ENCODE measurements at regions not wholly inside any gene's neighbourhood (a gene's known extent, or its start where the extent isn't known, plus 50 kb on each side); places are given as distances from the start of the nearest gene placed in this dataset.

DNA sequence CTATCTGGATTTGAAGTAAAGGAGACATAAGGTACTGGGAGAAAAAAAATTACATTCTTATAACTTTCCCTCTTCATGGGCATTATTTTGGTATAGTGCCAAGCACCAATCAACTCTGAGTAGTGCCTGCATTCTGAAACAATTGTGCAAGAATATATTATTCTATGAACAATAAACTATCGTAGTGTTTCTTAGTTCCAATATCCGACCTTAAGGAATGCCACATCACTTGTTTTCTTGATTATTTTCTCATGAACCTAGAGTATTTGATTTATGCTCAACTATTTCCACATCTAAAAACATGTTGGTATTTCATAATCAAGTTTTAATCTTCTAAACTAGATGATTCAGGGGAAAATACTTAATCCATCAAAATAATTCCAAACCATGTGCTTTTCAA, 294.4 kb upstream of the TBX18 start:
- H4K91ac ChIP-seq (ENCODE audit: insufficient read depth, low read depth, low read length) = no peak overlapping the region
- POLR2A ChIA-PET (ENCODE audit: unreplicated experiment) = no interaction called here
- CTCF ChIA-PET = no interaction called here
- H3K4ac ChIP-seq (ENCODE audit: low read depth, low read length) = no peak overlapping the region
- H3K56ac ChIP-seq (ENCODE audit: extremely low read depth, insufficient read depth, low read length) = no peak overlapping the region
- H2BK20ac ChIP-seq (ENCODE audit: low read depth, low read length) = no peak overlapping the region
- dilution Hi-C loops (cut with HindIII; ENCODE audit: low sequenced_read_pairs, unreplicated experiment) = no loop called here
- H2BK15ac ChIP-seq (ENCODE audit: low read depth, low read length) = no peak overlapping the region
- no peak for TF ChIP-seq FOS (IDR thresholded peaks at IDR 0.05; ENCODE audit: low read depth, low read length)
- TF ChIP-seq, protein P1, sequence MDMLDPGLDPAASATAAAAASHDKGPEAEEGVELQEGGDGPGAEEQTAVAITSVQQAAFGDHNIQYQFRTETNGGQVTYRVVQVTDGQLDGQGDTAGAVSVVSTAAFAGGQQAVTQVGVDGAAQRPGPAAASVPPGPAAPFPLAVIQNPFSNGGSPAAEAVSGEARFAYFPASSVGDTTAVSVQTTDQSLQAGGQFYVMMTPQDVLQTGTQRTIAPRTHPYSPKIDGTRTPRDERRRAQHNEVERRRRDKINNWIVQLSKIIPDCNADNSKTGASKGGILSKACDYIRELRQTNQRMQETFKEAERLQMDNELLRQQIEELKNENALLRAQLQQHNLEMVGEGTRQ (IDR thresholded peaks at IDR 0.05; ENCODE audit: low read depth, low read length) = no peak
- TF ChIP-seq MXI1 (IDR thresholded peaks at IDR 0.05; ENCODE audit: borderline replicate concordance, low read depth, low read length) = no peak
- no peak for TF ChIP-seq RFX5 (IDR thresholded peaks at IDR 0.05; ENCODE audit: low read depth, low read length)
- no peaks in the 10 kb centered on the region for H3K9me1 ChIP-seq (ENCODE audit: insufficient read depth, low read length)
- no peak overlapping the region for H2AK5ac ChIP-seq (ENCODE audit: low read depth, low read length)
- no peak overlapping the region for H2BK120ac ChIP-seq (ENCODE audit: low read depth, low read length)
- no peak overlapping the region for H2AFZ ChIP-seq (replicated peaks; ENCODE audit: low read length, poor library complexity)
- in situ Hi-C loops (cut with MboI; ENCODE audit: low sequenced_read_pairs) = no loop called here
- H3K18ac ChIP-seq (ENCODE audit: low read depth, low read length) = no peak overlapping the region
- no TSS peak for BruUV-seq (replicated peaks)
- H3K27me3 ChIP-seq (ENCODE audit: control insufficient read depth, insufficient read depth, low read length) = no peaks in the 10 kb centered on the region
- no peak overlapping the region for H2AK9ac ChIP-seq (replicated peaks; ENCODE audit: low read depth, low read length, poor library complexity)
- ATAC-seq (ENCODE audit: low read depth) (no peak), DNase-seq (no peak)
- no CpG with 5 or more reads among the region's 2 CpGs for WGBS, 2 experiments (ENCODE audit: extremely low coverage in 2 of 2, insufficient read length in 1 of 2)
- intact Hi-C loops (cut with micrococcal nuclease) = no loop called here
- H3K9ac ChIP-seq (ENCODE audit: low read depth, low read length) = no peak overlapping the region
- no peak overlapping the region for H3K14ac ChIP-seq (replicated peaks; ENCODE audit: low read depth, low read length)
- no peaks in the 10 kb centered on the region for H3K9me3 ChIP-seq (ENCODE audit: control insufficient read depth, insufficient read depth, low read length)
- H3K36me3 ChIP-seq (ENCODE audit: control insufficient read depth, insufficient read depth, low read length) = no peaks in the 10 kb centered on the region
- H3K4me1 ChIP-seq (ENCODE audit: control insufficient read depth, insufficient read depth, low read length) = no peaks in the 10 kb centered on the region
- H3K4me2 ChIP-seq (ENCODE audit: low read depth, low read length) = no peak overlapping the region
- no peaks in the 10 kb centered on the region for H3K79me1 ChIP-seq (ENCODE audit: low read depth in 1 of 2, low read length in 2 of 2)
- no peak overlapping the region for H3K4me3 ChIP-seq (ENCODE audit: insufficient read depth, low read depth, low read length)
- no peak overlapping the region for H3K27ac ChIP-seq (ENCODE audit: insufficient read depth, low read length)
- H3K23ac ChIP-seq (ENCODE audit: low read depth, low read length) = no peak overlapping the region
- no peak overlapping the region for H4K8ac ChIP-seq (ENCODE audit: low read depth in 2 of 2, low read length in 2 of 2)
- no peaks in the 10 kb centered on the region for H4K20me1 ChIP-seq (ENCODE audit: insufficient read depth, low read length)
- no peak overlapping the region for H2BK5ac ChIP-seq (ENCODE audit: low read depth, low read length, poor library complexity, severe bottlenecking)
- no peak overlapping the region for H4K5ac ChIP-seq (ENCODE audit: low read depth, low read length)

Measured in IMR-90 (cell line).